Liver (tissue), 3 donors: ENCODE measurements at regions not wholly inside any gene's neighbourhood (a gene's known extent, or its start where the extent isn't known, plus 50 kb on each side); places are given as distances from the start of the nearest gene placed in this dataset.

Experiments used
- CTCF ChIP-seq: fragments of 150-350 bp; IDR thresholded peaks from 2 replicates; pipeline ENCODE4 v1.5.1; 2017; ENCODE audit warnings: improper control_type of control experiment, low read depth, low read length; ENCODE audit not compliant: missing input control
- EGR1 ChIP-seq, 2 donors: IDR thresholded peaks; 2 replicates each; pipeline ENCODE4 v1.6.1; 2016 to 2018; ENCODE audit warnings: antibody characterized with exemption in 2 of 2, low read depth in 2 of 2
- donor health status: healthy.
- donor health status: healthy.

GRCh38 chr4:59243038-59243437 is 1957.1 kb upstream of the ADGRL3 start:
- TF ChIP-seq CTCF, result no peak
- TF ChIP-seq EGR1 (IDR thresholded peaks at IDR 0.05; ENCODE audit: low read depth in 2 of 2), result no peak
